HuH-7.5 (cell line): ENCODE measurements at regions not wholly inside any gene's neighbourhood (a gene's known extent, or its start where the extent isn't known, plus 50 kb on each side); places are given as distances from the start of the nearest gene placed in this dataset.
A peak's percentile ranks its signal among the peaks of the same experiment; 100 is the strongest.

Experiments used
- DNase-seq: peaks from one replicate; pipeline ENCODE4 v3.0.0; 2011; ENCODE audit warnings: low spot score

GRCh38 chr4:180567080-180567479 is 1676.1 kb upstream of the TENM3 start:
- DNase-seq, result no peak

- DNase-seq, result no peak
Measured at GRCh38 chr4:180571516-180572055, 1671.6 kb upstream of the TENM3 start.

- DNase-seq, result no peak
Measured at GRCh38 chr4:180578175-180578574, 1665.0 kb upstream of the TENM3 start.

GRCh38 chr4:180581061-180581460 is 1662.1 kb upstream of the TENM3 start:
- DNase-seq, result no peak

- peak; percentile 0 for DNase-seq
Measured at GRCh38 chr4:180587379-180587778, 1655.8 kb upstream of the TENM3 start.

- DNase-seq, result no peak
Measured at GRCh38 chr4:180589575-180589974, 1653.6 kb upstream of the TENM3 start.

GRCh38 chr4:180596888-180597483 is 1646.2 kb upstream of the TENM3 start:
- DNase-seq, result no peak

- no peak for DNase-seq
Measured at GRCh38 chr4:180598281-180598680, 1644.9 kb upstream of the TENM3 start.

- DNase-seq, result no peak
Measured at GRCh38 chr4:180603791-180604190, 1639.4 kb upstream of the TENM3 start.

GRCh38 chr4:180610324-180610723 is 1632.9 kb upstream of the TENM3 start:
- DNase-seq, result no peak

GRCh38 chr4:180615746-180616145 is 1627.5 kb upstream of the TENM3 start:
- DNase-seq, result no peak

- DNase-seq, result no peak
Measured at GRCh38 chr4:180617196-180617595, 1626.0 kb upstream of the TENM3 start.

- no peak for DNase-seq
Measured at GRCh38 chr4:180618396-180618795, 1624.8 kb upstream of the TENM3 start.

GRCh38 chr4:180619440-180619839 is 1623.8 kb upstream of the TENM3 start:
- no peak for DNase-seq

GRCh38 chr4:180622254-180622653 is 1620.9 kb upstream of the TENM3 start:
- no peak for DNase-seq

- no peak for DNase-seq
Measured at GRCh38 chr4:180625653-180626052, 1617.5 kb upstream of the TENM3 start.

GRCh38 chr4:180630012-180630665 is 1613.1 kb upstream of the TENM3 start:
- DNase-seq, result no peak

- no peak for DNase-seq
Measured at GRCh38 chr4:180634306-180634705, 1608.9 kb upstream of the TENM3 start.

- DNase-seq, result no peak
Measured at GRCh38 chr4:180635281-180635680, 1607.9 kb upstream of the TENM3 start.

- DNase-seq, result no peak
Measured at GRCh38 chr4:180636696-180637404, 1606.4 kb upstream of the TENM3 start.

GRCh38 chr4:180637616-180638015 is 1605.6 kb upstream of the TENM3 start:
- DNase-seq, result no peak

GRCh38 chr4:180640193-180640592 is 1603.0 kb upstream of the TENM3 start:
- DNase-seq, result no peak

- DNase-seq, result no peak
Measured at GRCh38 chr4:180641495-180641894, 1601.7 kb upstream of the TENM3 start.
